Iris pigment epithelial cell (primary cell): ENCODE measurements at regions not wholly inside any gene's neighbourhood (a gene's known extent, or its start where the extent isn't known, plus 50 kb on each side); places are given as distances from the start of the nearest gene placed in this dataset.
A peak's percentile ranks its signal among the peaks of the same experiment; 100 is the strongest.

Experiments used
- DNase-seq: peaks from one replicate; pipeline ENCODE4 v3.0.0-alpha.2; 2011; ENCODE audit warnings: low read depth

DNA sequence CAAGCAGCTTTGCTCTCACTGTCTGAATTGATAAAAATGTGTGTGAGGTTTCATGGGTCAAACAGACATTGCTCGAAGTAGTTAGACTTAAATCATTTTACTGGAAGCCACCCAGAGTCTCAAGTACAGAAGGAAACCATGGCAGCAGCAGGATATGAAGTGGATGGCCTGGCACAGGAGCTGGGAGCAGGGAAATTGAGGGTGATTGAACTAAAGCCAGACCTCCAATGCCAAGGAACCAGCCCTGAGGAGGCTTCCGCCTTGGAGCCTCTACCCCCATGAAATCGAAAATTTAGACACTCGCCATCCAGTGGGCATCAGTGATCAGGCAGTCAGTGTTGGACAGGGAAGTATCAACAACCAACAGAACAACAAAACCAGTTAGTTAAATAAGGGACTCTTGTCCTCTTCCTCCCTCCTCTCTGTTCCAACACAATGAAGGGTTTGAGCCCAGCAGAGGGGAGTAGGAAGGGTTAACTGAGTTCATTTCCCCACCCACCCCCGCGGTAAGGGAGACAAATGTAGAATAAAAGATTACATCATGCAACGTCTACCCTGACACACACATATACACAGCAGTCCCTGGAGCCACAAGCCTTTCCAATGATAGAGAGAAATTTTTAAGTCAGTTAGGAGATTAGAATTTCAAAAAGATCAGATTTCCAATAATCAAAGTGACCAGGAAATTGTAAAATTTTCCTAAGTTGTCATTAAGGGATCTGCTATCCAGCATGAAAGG is 156.3 kb downstream of the SLC16A9 start:
- no peak for DNase-seq

DNA sequence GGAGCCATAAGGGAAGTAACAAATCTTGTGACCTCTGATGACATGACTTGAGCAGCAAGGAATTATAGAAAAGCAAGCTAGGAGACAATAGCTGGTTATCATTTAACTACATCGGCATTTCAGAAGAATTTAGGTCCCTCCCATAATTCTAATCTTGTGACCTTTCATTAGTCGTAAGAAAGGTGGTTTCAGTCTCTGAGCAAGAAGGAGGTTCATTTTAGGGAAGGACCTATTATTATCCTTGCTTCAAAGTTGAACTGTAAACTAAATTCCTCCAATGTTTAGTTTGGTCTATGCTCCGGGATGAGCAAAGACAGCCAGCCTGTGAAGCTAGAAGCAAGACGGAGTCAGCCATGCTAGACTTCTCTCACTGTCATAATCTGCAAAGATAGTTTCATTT is 159.6 kb downstream of the SLC16A9 start:
- no peak for DNase-seq

DNA sequence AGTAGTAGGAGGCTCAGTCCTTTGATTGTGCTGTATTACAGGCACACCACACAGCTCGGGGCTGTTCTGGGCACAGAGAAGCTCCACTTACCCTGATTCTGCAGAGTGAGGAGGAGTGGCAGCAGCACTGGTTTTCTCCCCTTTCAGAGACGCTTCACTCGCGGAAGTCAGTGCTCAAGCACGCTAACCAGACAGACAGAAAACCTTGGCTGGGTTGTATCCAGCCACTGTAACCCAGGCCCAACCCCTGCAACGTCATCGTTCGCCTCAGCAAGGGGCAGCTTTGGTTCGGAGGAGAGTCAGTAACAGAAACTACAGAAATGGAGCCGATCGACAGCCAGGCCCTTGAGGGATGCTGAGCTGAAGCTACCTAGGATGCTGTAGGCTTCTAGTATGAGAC is 171.0 kb downstream of the SLC16A9 start:
- DNase-seq = no peak

DNA sequence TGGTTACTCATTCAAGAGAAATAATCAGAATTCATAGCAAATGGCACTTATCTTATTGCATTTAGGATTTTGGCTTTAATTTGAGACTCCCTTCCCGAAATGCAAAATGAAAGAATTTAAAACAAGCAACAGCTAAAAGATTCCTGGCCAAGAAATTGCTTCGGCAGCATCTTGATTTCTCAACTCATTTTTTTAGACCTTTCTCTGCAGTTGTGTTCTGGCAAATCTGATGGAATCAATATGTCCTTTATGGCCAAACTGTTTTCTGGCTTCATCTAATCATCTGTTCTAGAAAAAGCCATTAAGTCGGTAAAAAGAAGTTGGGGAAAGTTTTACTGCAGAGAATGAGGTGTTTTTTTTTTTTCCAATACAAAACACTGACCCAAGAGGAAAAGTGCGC is 172.1 kb downstream of the SLC16A9 start:
- no peak for DNase-seq

DNA sequence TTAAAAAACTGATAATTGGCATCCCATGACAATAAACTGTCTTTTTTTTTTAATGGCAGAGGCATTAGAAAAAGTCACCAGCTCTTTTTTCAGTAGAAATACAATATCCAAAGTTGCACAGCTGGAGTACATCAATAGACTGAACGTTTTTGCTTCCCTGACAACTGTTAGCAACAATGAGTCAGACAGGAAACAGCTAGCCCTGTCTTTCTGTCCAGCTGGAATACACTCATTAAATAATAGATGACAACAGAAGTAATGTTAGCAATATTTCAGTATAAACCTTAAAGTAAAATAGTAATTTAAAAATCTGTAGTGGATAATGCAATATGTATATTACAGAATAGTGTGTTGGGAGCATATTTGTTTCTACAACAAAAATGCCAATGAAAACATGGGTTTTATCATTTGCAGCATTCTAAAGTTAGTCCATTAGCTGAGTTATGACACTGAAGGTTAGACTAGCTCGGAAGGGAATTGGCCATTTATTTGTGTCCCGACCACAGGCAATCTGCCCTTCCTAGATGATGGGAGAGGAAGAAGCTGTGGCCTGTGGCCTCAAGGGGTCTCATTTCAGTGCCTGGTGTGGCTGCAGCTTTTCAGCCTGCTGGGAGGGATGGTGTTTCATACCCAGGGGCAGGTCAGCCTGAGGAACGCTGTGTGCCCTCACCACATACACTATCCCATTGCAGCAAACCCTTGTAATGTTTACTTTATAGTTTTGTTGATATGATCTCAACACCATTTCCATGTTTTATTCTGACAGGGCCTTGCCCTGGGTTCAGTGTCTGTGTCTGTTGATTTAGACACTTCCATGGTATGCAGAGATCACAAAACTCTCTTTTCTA is 173.3 kb downstream of the SLC16A9 start:
- DNase-seq = peak; percentile 62

DNA sequence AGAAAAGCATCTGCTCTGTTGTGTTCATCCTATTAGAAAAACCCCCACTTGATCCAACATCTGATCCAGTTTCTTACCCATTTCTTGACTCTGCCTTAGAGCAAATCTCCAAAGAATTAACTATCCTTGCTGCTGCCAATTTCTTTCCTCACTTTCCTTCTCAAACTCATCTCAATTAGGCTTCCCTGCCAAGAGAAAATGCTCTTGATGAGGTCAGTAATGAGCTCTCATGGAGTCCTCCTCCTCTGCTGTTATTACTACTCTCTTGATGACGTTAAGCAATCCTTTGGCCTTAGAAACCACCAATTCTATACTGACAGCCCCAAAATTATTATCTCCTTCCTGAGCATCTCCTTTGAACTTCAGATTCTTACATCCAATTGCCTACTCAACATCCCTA is 162.0 kb upstream of the FAM13C start:
- DNase-seq = no peak

- DNase-seq = no peak
Measured at GRCh38 chr10:59523851-59524250, 161.5 kb upstream of the FAM13C start.

- DNase-seq = no peak
Measured at GRCh38 chr10:59517996-59518395, 155.6 kb upstream of the FAM13C start.

- no peak for DNase-seq
Measured at GRCh38 chr10:59517341-59517899, 155.1 kb upstream of the FAM13C start.

- peak; percentile 6 for DNase-seq
Measured at GRCh38 chr10:59513558-59513957, 151.2 kb upstream of the FAM13C start.

DNA sequence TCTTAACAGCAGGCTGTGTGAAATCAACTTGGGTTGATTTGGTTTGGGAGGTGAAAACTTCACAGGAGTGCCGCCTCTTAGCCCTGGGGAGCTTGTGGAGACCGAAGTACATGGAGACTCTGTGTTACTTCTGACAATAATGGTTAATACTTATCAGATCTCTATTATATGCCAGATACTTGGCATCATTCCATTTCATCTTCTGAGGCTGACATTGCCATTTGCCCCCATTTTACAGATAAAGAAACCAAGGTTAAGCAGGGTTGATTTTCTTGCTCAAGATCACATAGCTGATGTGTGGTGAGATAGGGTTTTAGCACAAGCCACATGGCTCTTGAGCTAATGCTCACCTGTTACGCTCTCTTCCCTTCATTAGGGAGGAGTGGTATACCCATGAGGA is 150.6 kb upstream of the FAM13C start:
- no peak for DNase-seq

- DNase-seq = no peak
Measured at GRCh38 chr10:59508956-59509355, 146.6 kb upstream of the FAM13C start.

DNA sequence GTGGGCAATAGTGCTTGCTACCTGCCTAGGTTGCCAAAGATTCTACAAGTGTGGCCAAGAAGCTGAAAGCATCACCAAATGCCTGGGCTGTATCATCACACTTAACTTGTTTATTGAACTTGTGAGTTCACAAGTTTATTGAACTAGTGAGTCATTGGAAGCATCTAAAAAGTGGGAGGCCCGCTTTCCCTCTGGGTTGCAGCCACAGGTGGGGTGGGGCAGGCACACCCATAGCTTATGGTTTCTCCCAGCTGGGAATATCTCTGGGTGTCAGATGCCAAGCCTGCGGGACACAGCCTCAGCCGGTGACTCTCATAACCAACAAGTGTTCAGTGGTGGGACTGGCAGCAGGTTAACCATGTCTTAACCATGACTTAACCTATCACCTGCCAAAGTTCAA is 145.9 kb upstream of the FAM13C start:
- peak; percentile 24 for DNase-seq

- no peak for DNase-seq
Measured at GRCh38 chr10:59505926-59506325, 143.6 kb upstream of the FAM13C start.

- no peak for DNase-seq
Measured at GRCh38 chr10:59499460-59499859, 137.1 kb upstream of the FAM13C start.

DNA sequence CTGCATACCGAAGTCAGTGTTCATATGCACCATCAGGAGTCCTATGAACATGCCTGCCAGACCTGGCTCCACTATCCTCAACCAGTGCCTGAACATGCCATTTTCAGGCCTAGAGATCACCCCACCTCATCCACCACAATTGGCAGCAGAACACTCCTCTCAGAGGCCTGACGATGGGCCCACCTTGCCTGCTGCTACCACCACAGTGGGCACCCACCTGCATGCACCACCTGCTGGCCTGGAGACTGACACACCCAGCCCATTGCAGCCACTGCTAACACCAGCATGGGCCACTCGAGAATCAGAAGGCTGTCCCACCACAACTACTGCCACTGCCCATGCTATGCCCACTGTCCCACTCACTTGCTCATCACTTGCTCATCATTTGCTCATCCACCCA is 130.7 kb upstream of the FAM13C start:
- no peak for DNase-seq

DNA sequence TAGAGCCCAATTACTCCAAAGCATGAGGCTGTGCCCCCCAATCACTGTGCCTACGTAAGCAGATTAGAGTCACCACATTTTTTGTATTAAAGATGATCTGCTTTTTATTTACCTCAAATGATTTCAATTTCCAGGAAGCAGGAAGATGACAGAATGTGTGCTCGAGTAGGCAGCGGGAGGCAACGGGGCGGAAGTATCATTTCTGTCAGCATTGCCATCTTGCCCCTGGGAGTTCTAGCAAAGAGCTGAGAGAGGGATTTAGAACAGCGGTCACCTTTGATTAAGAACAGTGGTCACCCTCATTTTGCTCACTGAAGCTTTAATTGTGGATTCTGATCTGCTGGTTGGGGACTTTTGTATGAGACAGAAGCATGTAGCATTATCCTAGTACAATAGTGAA is 117.1 kb upstream of the FAM13C start:
- DNase-seq = no peak

DNA sequence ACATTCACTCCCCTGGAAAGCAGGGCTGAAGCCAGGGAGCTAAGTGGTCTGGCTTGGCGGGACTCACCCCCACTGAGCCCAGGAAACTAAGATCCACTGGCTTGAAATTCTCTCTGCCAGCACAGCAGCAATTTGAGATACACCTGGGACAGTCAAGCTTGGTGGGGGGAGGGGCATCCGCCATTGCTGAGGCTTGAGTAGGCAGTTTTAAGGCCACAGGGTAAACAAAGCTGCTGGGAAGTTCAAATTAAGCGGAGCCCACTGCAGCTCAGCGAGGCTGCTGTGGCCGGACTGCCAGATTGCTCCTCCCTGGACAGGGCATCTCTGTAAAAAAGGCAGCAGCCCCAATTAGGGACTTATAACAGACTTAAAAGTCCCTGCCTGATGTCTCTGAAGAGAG is 108.2 kb upstream of the FAM13C start:
- DNase-seq = no peak

- peak; percentile 19 for DNase-seq
Measured at GRCh38 chr10:59465088-59465487, 102.7 kb upstream of the FAM13C start.

GRCh38 chr10:59464483-59464882 is 102.1 kb upstream of the FAM13C start:
- no peak for DNase-seq

- DNase-seq = no peak
Measured at GRCh38 chr10:59463909-59464308, 101.6 kb upstream of the FAM13C start.

DNA sequence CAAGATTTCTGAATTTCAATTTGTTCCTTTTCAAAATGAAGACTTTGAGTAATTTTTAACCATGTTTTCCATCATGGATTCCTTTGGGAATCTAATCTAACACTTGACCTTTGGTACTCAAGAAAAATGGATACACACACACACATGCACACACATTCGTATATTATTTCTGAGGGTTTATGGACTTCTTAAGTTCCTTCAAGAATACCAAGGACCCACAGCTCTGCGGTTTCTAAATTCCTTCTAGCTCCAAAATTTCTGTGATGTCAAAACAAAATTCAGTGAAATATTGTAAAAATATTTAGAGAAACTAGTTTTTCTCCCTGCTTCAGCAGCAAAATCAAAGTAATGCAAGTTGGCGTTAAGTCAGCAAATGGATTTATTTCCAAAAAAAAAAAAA is 98.3 kb upstream of the FAM13C start:
- no peak for DNase-seq

- no peak for DNase-seq
Measured at GRCh38 chr10:59456199-59456598, 93.8 kb upstream of the FAM13C start.
